ENCODE measurements at regions not wholly inside any gene's neighbourhood (a gene's known extent, or its start where the extent isn't known, plus 50 kb on each side); places are given as distances from the start of the nearest gene placed in this dataset.

DNA sequence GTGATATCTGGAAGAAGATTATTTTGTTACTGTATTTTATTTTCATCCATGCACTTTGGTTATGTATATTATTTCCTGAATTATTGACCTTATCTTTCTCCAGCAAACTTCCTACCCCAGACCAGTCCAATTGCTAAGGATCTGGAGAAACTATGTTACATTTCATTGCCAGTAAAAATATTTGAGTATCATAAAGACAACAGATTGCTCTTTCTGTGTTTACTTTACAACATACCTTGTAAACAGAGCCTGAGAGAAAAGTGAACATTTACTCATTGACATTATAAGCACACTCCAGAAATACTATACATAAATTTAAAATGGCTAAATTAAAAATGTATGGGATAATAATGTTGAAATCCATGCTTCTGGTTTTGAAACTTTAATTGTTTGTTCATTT is 186.2 kb upstream of the FAM3C start:
- TF ChIP-seq, protein P1, sequence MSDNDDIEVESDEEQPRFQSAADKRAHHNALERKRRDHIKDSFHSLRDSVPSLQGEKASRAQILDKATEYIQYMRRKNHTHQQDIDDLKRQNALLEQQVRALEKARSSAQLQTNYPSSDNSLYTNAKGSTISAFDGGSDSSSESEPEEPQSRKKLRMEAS (IDR thresholded peaks at IDR 0.05; ENCODE audit: low read depth, low read length): no peak
- TF ChIP-seq POLR2A (IDR thresholded peaks at IDR 0.05; ENCODE audit: extremely low read depth, insufficient read length): no peak
- no peak for TF ChIP-seq MYC (IDR thresholded peaks at IDR 0.05; ENCODE audit: low read depth, low read length)
- TF ChIP-seq, protein P2, sequence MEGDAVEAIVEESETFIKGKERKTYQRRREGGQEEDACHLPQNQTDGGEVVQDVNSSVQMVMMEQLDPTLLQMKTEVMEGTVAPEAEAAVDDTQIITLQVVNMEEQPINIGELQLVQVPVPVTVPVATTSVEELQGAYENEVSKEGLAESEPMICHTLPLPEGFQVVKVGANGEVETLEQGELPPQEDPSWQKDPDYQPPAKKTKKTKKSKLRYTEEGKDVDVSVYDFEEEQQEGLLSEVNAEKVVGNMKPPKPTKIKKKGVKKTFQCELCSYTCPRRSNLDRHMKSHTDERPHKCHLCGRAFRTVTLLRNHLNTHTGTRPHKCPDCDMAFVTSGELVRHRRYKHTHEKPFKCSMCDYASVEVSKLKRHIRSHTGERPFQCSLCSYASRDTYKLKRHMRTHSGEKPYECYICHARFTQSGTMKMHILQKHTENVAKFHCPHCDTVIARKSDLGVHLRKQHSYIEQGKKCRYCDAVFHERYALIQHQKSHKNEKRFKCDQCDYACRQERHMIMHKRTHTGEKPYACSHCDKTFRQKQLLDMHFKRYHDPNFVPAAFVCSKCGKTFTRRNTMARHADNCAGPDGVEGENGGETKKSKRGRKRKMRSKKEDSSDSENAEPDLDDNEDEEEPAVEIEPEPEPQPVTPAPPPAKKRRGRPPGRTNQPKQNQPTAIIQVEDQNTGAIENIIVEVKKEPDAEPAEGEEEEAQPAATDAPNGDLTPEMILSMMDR (IDR thresholded peaks at IDR 0.05; ENCODE audit: low read depth, low read length): no peak
